HG03439 (cell line): ENCODE measurements at regions not wholly inside any gene's neighbourhood (a gene's known extent, or its start where the extent isn't known, plus 50 kb on each side); places are given as distances from the start of the nearest gene placed in this dataset.

Source experiments
- ATAC-seq: cut with Tn5 transposase; IDR thresholded peaks from one replicate; pipeline ENCODE4 v1.9.1; 2021; ENCODE audit warnings: mild to moderate bottlenecking, moderate library complexity; ENCODE audit not compliant: unreplicated experiment

GRCh38 chr5:58040044-58040443 is 419.8 kb downstream of the PLK2 start:
- no peak for ATAC-seq

GRCh38 chr5:58037899-58038298 is 422.0 kb downstream of the PLK2 start:
- no peak for ATAC-seq

GRCh38 chr5:58025809-58026208 is 434.1 kb downstream of the PLK2 start:
- no peak for ATAC-seq

- ATAC-seq, result no peak
Measured at GRCh38 chr5:58024151-58024550, 435.7 kb downstream of the PLK2 start.

GRCh38 chr5:58022055-58022454 is 437.8 kb downstream of the PLK2 start:
- no peak for ATAC-seq

- no peak for ATAC-seq
Measured at GRCh38 chr5:58021466-58021865, 438.4 kb downstream of the PLK2 start.

- no peak for ATAC-seq
Measured at GRCh38 chr5:58019614-58020013, 440.3 kb downstream of the PLK2 start.

GRCh38 chr5:58018016-58018415 is 441.9 kb downstream of the PLK2 start:
- no peak for ATAC-seq

GRCh38 chr5:58016877-58017276 is 443.0 kb downstream of the PLK2 start:
- no peak for ATAC-seq

- no peak for ATAC-seq
Measured at GRCh38 chr5:58016358-58016757, 443.5 kb downstream of the PLK2 start.

GRCh38 chr5:58015175-58015574 is 444.7 kb downstream of the PLK2 start:
- no peak for ATAC-seq

GRCh38 chr5:58013542-58014258 is 446.2 kb downstream of the PLK2 start:
- no peak for ATAC-seq

- no peak for ATAC-seq
Measured at GRCh38 chr5:58012801-58013315, 447.0 kb downstream of the PLK2 start.

GRCh38 chr5:58012102-58012501 is 447.8 kb downstream of the PLK2 start:
- ATAC-seq, result no peak

GRCh38 chr5:58011301-58011700 is 448.6 kb downstream of the PLK2 start:
- ATAC-seq, result no peak

GRCh38 chr5:58009754-58010153 is 450.1 kb downstream of the PLK2 start:
- no peak for ATAC-seq

GRCh38 chr5:58002323-58002722 is 457.6 kb downstream of the PLK2 start:
- ATAC-seq, result no peak

GRCh38 chr5:57993866-57994265 is 466.0 kb downstream of the PLK2 start:
- ATAC-seq, result no peak

- no peak for ATAC-seq
Measured at GRCh38 chr5:57989378-57989777, 470.5 kb downstream of the PLK2 start.

GRCh38 chr5:57988813-57989212 is 471.1 kb downstream of the PLK2 start:
- ATAC-seq, result no peak

- no peak for ATAC-seq
Measured at GRCh38 chr5:57987552-57987951, 472.3 kb downstream of the PLK2 start.

- no peak for ATAC-seq
Measured at GRCh38 chr5:57986761-57987341, 473.0 kb downstream of the PLK2 start.

- ATAC-seq, result no peak
Measured at GRCh38 chr5:57983426-57983825, 476.5 kb downstream of the PLK2 start.
